Coronary artery (tissue), 2 donors: ENCODE measurements at regions not wholly inside any gene's neighbourhood (a gene's known extent, or its start where the extent isn't known, plus 50 kb on each side); places are given as distances from the start of the nearest gene placed in this dataset.

Experiments
- DNase-seq: peaks from one replicate; pipeline ENCODE4 v3.0.0-alpha.2; 2017; ENCODE audit warnings: low spot score
- H3K27ac ChIP-seq, 2 donors: fragments of 200-600 bp; sonication (generic); one replicate each; pipeline ENCODE4 v1.5.1; 2016 to 2019
- H3K4me3 ChIP-seq: fragments of 200-600 bp; sonication (generic); 2 replicates; pipeline ENCODE4 v1.5.1; 2016; ENCODE audit warnings: mild to moderate bottlenecking, moderate library complexity
- CTCF ChIP-seq: fragments of 200-600 bp; sonication (generic); IDR thresholded peaks from one replicate; pipeline ENCODE4 v1.5.1; 2019; ENCODE audit warnings: antibody characterized with exemption

GRCh38 chr15:85872125-85872524 lies 77.4 kb upstream of the KLHL25 start:
- Histone ChIP-seq H3K27ac (no peak overlapping the region), H3K4me3 (no peak overlapping the region)
- DNase-seq: no peak
- no peak for TF ChIP-seq CTCF

- no peak overlapping the region for H3K27ac ChIP-seq
- no peak overlapping the region for H3K4me3 ChIP-seq
- no peak for DNase-seq
- no peak for TF ChIP-seq CTCF
Observed at GRCh38 chr15:85874236-85874635, 79.5 kb upstream of the KLHL25 start.

- DNase-seq: no peak
- H3K27ac ChIP-seq: no peak overlapping the region
- H3K4me3 ChIP-seq: no peak overlapping the region
- TF ChIP-seq CTCF: no peak
Observed at GRCh38 chr15:85875756-85876155, 81.0 kb upstream of the KLHL25 start.

- no peak for TF ChIP-seq CTCF
- no peak for DNase-seq
- Histone ChIP-seq H3K27ac (no peak overlapping the region), H3K4me3 (no peak overlapping the region)
Observed at GRCh38 chr15:85878828-85879225, 84.1 kb upstream of the KLHL25 start.

GRCh38 chr15:85879334-85880163 lies 84.8 kb upstream of the KLHL25 start:
- Histone ChIP-seq H3K27ac (no peak overlapping the region), H3K4me3 (no peak overlapping the region)
- TF ChIP-seq CTCF: no peak
- DNase-seq: no peak

GRCh38 chr15:85880501-85881190 lies 85.9 kb upstream of the KLHL25 start:
- no peak for TF ChIP-seq CTCF
- no peak overlapping the region for H3K4me3 ChIP-seq
- no peak overlapping the region for H3K27ac ChIP-seq
- no peak for DNase-seq
